Activated CD4-positive, alpha-beta T cell treated with anti-CD3 and anti-CD28 coated beads for 36 hours (primary cell): ENCODE measurements at regions not wholly inside any gene's neighbourhood (a gene's known extent, or its start where the extent isn't known, plus 50 kb on each side); places are given as distances from the start of the nearest gene placed in this dataset.
"Not testable (repeated sequence)": the region's sequence is repeated elsewhere in the genome, so short reads cannot be mapped to it uniquely, and the experiment has no call there.

Experiments
- ATAC-seq: fragments of 200-7000 bp; cut with Tn5 transposase; one replicate; pipeline ENCODE4 v1.10.0; 2021; ENCODE audit warnings: mild to moderate bottlenecking, moderate library complexity
- CTCF ChIA-PET: fragments of 350-600 bp; sonication (Branson Sonifier 250); formaldehyde crosslinking; loops from one replicate; lab custom pipeline; 2021; ENCODE audit warnings: antibody characterized with exemption; lab: Charles Lee
- POLR2A ChIA-PET: fragments of 350-600 bp; sonication (Branson Sonifier 250); formaldehyde crosslinking; loops from one replicate; lab custom pipeline; 2021; ENCODE audit warnings: antibody characterized with exemption, inconsistent platforms; lab: Charles Lee
- DNase-seq: peaks from one replicate; pipeline ENCODE4 v3.0.0-alpha.2; 2020
- H3K27ac Mint-ChIP-seq: one replicate; pipeline ENCODE4 v1.8.0; 2021; ENCODE audit warnings: mixed read lengths
- H3K27me3 Mint-ChIP-seq: one replicate; pipeline ENCODE4 v1.8.0; 2021; ENCODE audit warnings: mixed read lengths
- H3K36me3 Mint-ChIP-seq: one replicate; pipeline ENCODE4 v1.8.0; 2021; ENCODE audit warnings: low read depth, mixed read lengths
- H3K4me1 Mint-ChIP-seq: one replicate; pipeline ENCODE4 v1.8.0; 2021; ENCODE audit warnings: mixed read lengths
- H3K4me3 Mint-ChIP-seq: one replicate; pipeline ENCODE4 v1.8.0; 2021; ENCODE audit warnings: mild to moderate bottlenecking, moderate library complexity, mixed read lengths
- H3K9me3 Mint-ChIP-seq: one replicate; pipeline ENCODE4 v1.8.0; 2021; ENCODE audit warnings: low read depth, mixed read lengths
- intact Hi-C, 2 experiments: fragments of 100-400 bp; cut with DNase I in 1 of 2; cut with micrococcal nuclease in 1 of 2; formaldehyde crosslinking; loops; one replicate each; pipeline versions ENCODE4 v1.14.2 to v1.15.1; 2022 to 2024; cut with DNase I, micrococcal nuclease

DNA sequence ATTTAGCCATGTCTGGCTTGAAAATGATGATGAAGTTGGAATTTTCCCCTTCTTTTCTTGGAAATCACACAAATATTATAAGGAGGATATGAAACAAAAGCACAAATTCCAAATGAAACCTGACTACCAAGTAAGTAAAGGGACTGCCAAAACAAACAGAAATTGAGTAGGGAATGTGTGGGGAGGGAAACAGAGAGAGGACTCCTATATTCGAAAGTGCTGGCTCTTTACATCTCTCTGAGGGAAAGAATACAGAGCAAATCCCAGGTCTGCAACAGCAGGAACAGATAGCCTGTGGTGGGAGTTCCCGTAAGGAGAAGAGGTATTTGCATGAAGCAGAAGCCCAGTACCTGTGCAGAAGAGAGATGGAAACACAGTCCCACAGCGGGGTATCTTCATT is 583.7 kb downstream of the EPM2A start:
- peaks cover 3% of the 10 kb centered on the region for H3K9me3 Mint-ChIP-seq
- CTCF ChIA-PET, result no interaction called here
- no peaks in the 10 kb centered on the region for H3K4me1 Mint-ChIP-seq
- no peak overlapping the region for H3K27ac Mint-ChIP-seq
- no peak overlapping the region for H3K4me3 Mint-ChIP-seq
- peaks cover 10% of the 10 kb centered on the region for H3K27me3 Mint-ChIP-seq
- POLR2A ChIA-PET, result no interaction called here
- ATAC-seq (no peak), DNase-seq (no peak)
- H3K36me3 Mint-ChIP-seq, result no peaks in the 10 kb centered on the region
- intact Hi-C loops, result no loop called here

GRCh38 chr6:145153495-145153894 is 581.8 kb downstream of the EPM2A start:
- ATAC-seq, result no peak
- intact Hi-C loops, result no loop called here
- CTCF ChIA-PET, result no interaction called here
- Mint-ChIP-seq H3K4me1 (no peaks in the 10 kb centered on the region), H3K9me3 (peaks cover 9% of the 10 kb centered on the region), H3K27me3 (peaks cover 9% of the 10 kb centered on the region), H3K36me3 (no peaks in the 10 kb centered on the region), H3K27ac (no peak overlapping the region), H3K4me3 (no peak overlapping the region)
- no peak for DNase-seq
- POLR2A ChIA-PET, result no interaction called here

GRCh38 chr6:145155411-145155810 is 579.9 kb downstream of the EPM2A start:
- no peaks in the 10 kb centered on the region for H3K36me3 Mint-ChIP-seq
- no peaks in the 10 kb centered on the region for H3K4me1 Mint-ChIP-seq
- ATAC-seq (no peak), DNase-seq (no peak)
- ChIA-PET CTCF (interaction anchor here (1.0 kb wide), 1 partner anchor 10 kb away, joined by 3 read pairs; no protein-coding TSS in a partner anchor), POLR2A (no interaction called here)
- no peak overlapping the region for H3K4me3 Mint-ChIP-seq
- H3K27me3 Mint-ChIP-seq, result peaks cover 3% of the 10 kb centered on the region
- intact Hi-C loops, result no loop called here
- no peak overlapping the region for H3K27ac Mint-ChIP-seq
- peaks cover 15% of the 10 kb centered on the region for H3K9me3 Mint-ChIP-seq

DNA sequence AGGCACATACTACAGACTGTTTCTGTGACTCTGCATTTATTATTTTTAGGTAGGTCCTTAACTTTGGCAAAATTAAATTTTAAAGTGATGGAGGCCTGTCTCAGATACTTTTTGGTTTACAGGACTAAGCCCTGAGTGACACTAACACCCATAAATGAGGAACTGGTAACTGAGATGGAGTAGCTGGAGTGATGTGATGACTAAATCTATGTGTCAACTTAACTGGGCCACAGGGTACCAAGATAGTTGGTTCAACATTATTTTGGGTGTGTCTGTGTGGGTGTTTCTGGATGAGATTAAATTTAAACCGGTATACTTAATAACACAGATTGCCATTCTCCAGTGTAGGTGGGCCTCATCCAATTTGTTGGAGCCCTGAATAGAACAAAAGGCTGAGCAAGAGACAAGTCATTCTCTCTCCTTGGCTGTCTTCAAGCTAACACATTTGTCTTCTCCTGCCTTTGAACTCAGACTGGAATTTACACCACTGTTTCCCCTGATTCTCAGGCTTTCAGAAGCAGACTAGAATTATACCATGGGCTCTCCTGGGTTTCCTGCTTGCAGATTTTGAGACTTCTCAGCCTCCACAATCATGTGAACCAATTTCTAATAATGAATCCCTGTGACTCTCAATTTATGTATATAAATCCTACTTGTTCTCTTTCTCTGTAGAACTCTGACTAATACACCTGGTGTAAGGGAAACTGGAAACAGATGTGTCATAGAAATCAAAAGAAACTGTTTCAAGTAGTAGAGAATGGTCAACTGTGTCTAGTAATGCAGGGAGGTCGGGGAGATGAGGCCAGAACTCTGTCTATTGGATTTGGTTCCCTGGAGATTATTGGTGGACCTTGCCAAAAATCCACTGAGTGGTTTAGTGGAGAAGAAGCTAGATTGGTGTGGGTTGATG is 579.2 kb downstream of the EPM2A start:
- ATAC-seq (peak; percentile 26), DNase-seq (no peak)
- Mint-ChIP-seq H3K27me3 (peaks cover 3% of the 10 kb centered on the region), H3K36me3 (no peaks in the 10 kb centered on the region), H3K27ac (no peak overlapping the region), H3K4me3 (no peak overlapping the region), H3K9me3 (peaks cover 15% of the 10 kb centered on the region), H3K4me1 (no peaks in the 10 kb centered on the region)
- intact Hi-C loops, result no loop called here
- ChIA-PET POLR2A (no interaction called here), CTCF (interaction anchor here (1.0 kb wide), 1 partner anchor 10 kb away, joined by 3 read pairs; no protein-coding TSS in a partner anchor)

DNA sequence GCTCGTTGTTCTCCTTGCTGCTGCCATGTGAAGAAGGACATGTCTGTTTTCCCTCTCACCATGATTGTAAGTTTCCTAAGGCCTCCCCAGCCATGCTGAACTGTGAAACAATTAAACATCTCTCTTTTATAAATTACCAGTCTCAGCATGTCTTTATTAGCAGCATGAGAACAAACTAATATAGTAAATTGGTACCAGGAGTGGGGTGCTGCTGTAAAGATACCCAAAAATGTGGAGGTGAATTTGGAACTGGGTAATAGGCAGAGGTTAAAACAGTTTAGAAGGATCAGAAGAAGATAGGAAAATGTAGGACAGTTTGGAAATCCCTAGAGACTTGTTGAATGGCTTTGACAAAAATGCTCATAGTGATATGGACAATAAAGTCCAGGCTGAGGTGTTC is 576.7 kb downstream of the EPM2A start:
- CTCF ChIA-PET, H3K27ac Mint-ChIP-seq, intact Hi-C loops, DNase-seq, H3K36me3 Mint-ChIP-seq, ATAC-seq, POLR2A ChIA-PET, H3K4me3 Mint-ChIP-seq, H3K27me3 Mint-ChIP-seq, H3K4me1 Mint-ChIP-seq: not testable (repeated sequence)
- H3K9me3 Mint-ChIP-seq, result peaks cover 15% of the 10 kb centered on the region

GRCh38 chr6:145159921-145160320 is 575.4 kb downstream of the EPM2A start:
- no peak overlapping the region for H3K27ac Mint-ChIP-seq
- H3K27me3 Mint-ChIP-seq, result peaks cover 3% of the 10 kb centered on the region
- no peak overlapping the region for H3K4me3 Mint-ChIP-seq
- H3K36me3 Mint-ChIP-seq, result no peaks in the 10 kb centered on the region
- ChIA-PET POLR2A (no interaction called here), CTCF (no interaction called here)
- H3K9me3 Mint-ChIP-seq, result peaks cover 15% of the 10 kb centered on the region
- ATAC-seq (no peak), DNase-seq (no peak)
- intact Hi-C loops, result no loop called here
- no peaks in the 10 kb centered on the region for H3K4me1 Mint-ChIP-seq

DNA sequence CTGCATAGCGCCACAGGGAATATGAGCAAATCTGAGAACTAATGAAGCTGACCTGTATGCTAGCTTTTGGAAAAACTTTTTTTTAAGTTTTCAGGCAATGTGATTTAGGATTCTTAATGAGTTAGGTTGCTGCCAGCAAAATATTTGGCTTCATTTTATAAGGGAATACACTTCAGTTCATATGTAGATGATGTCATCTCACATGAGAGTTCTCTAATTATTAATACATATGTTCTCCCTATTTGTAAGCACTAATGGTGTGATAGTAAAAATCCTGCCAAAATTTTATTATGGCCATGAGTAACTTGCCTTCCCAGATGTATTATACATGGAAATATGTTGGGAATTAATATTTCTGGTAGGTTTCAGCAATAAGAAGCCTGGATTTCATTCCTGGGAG is 573.8 kb downstream of the EPM2A start:
- peaks cover 13% of the 10 kb centered on the region for H3K9me3 Mint-ChIP-seq
- H3K27me3 Mint-ChIP-seq, result peaks cover 5% of the 10 kb centered on the region
- intact Hi-C loops, result no loop called here
- H3K27ac Mint-ChIP-seq, result no peak overlapping the region
- DNase-seq, result no peak
- no peaks in the 10 kb centered on the region for H3K4me1 Mint-ChIP-seq
- ChIA-PET POLR2A (no interaction called here), CTCF (interaction anchor here (0.6 kb wide), 1 partner anchor 30 kb away, joined by 7 read pairs; no protein-coding TSS in a partner anchor)
- H3K36me3 Mint-ChIP-seq, result no peaks in the 10 kb centered on the region
- no peak for ATAC-seq
- H3K4me3 Mint-ChIP-seq, result no peak overlapping the region

GRCh38 chr6:145169726-145170224 is 565.5 kb downstream of the EPM2A start:
- ChIA-PET CTCF (interaction anchor here (0.9 kb wide), 1 partner anchor 42 kb away, joined by 3 read pairs; no protein-coding TSS in a partner anchor), POLR2A (no interaction called here)
- no peak overlapping the region for H3K27ac Mint-ChIP-seq
- no peak overlapping the region for H3K4me3 Mint-ChIP-seq
- no peak for ATAC-seq
- H3K9me3 Mint-ChIP-seq, result no peaks in the 10 kb centered on the region
- no peak for DNase-seq
- H3K4me1 Mint-ChIP-seq, result no peaks in the 10 kb centered on the region
- intact Hi-C loops, result no loop called here
- no peaks in the 10 kb centered on the region for H3K36me3 Mint-ChIP-seq
- peaks cover 12% of the 10 kb centered on the region for H3K27me3 Mint-ChIP-seq

DNA sequence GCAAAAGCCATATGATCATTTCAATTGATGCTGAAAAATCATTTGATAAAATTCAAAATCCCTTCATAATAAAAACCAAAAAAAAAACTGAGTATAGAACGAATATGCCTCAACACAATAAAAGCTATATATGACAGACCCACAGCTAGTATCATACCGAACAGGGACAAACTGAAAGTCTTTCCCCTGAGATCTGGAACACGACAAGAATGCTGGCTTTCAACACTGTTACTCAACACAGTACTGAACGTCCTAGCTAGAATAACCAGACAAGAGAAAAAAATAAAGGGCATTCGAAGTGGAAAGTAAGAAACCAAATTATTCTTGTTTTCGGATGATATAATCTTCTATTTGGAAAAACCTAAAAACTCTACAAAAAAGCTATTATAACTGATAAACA is 559.9 kb downstream of the EPM2A start:
- Mint-ChIP-seq H3K36me3 (no peaks in the 10 kb centered on the region), H3K27ac (no peak overlapping the region), H3K4me3 (no peak overlapping the region), H3K4me1 (no peaks in the 10 kb centered on the region), H3K9me3 (peaks cover 7% of the 10 kb centered on the region), H3K27me3 (peaks cover 4% of the 10 kb centered on the region)
- no peak for ATAC-seq
- POLR2A ChIA-PET, result no interaction called here
- intact Hi-C loops, result no loop called here
- DNase-seq, result no peak
- CTCF ChIA-PET, result no interaction called here

DNA sequence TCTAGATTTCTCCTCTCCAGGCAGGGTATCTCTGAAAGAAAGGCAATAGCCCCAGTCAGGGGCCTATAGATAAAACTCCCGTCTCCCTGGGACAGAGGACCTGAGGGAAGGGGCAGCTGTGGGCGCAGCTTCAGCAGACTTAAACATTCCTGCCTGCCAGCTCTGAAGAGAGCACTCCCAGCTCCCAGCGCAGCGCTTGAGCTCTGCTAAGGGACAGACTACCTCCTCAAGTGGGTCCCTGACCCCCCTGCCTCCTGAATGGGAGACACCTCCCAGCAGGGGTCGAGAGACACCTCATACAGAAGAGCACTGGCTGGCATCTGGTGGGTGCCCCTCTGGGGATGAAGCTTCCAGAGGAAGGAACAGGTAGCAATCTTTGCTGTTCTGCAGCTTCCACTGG is 556.9 kb downstream of the EPM2A start:
- no peaks in the 10 kb centered on the region for H3K36me3 Mint-ChIP-seq
- CTCF ChIA-PET, result interaction anchor here (1.6 kb wide), 1 partner anchor 10 kb away, joined by 3 read pairs; no protein-coding TSS in a partner anchor
- no peaks in the 10 kb centered on the region for H3K4me1 Mint-ChIP-seq
- H3K27ac Mint-ChIP-seq, result no peak overlapping the region
- POLR2A ChIA-PET, result no interaction called here
- ATAC-seq, result no peak
- intact Hi-C loops, result no loop called here
- H3K27me3 Mint-ChIP-seq, result peaks cover 1% of the 10 kb centered on the region
- no peak for DNase-seq
- H3K9me3 Mint-ChIP-seq, result peaks cover 7% of the 10 kb centered on the region
- no peak overlapping the region for H3K4me3 Mint-ChIP-seq

GRCh38 chr6:145187491-145188206 is 547.7 kb downstream of the EPM2A start:
- ChIA-PET POLR2A (no interaction called here), CTCF (interaction anchor here (1.1 to 1.2 kb wide), 2 partner anchors 10 kb away, joined by 3 to 5 read pairs; no protein-coding TSS in a partner anchor)
- Mint-ChIP-seq H3K4me1 (no peaks in the 10 kb centered on the region), H3K4me3 (no peak overlapping the region), H3K9me3 (no peaks in the 10 kb centered on the region), H3K36me3 (no peaks in the 10 kb centered on the region), H3K27me3 (no peaks in the 10 kb centered on the region), H3K27ac (no peak overlapping the region)
- intact Hi-C loops, result no loop called here
- ATAC-seq (no peak), DNase-seq (no peak)
